Neural progenitor cell (in vitro differentiated cells): ENCODE measurements at regions not wholly inside any gene's neighbourhood (a gene's known extent, or its start where the extent isn't known, plus 50 kb on each side); places are given as distances from the start of the nearest gene placed in this dataset.

Experiments
- EZH2phosphoT487 ChIP-seq: fragments of 200-600 bp; sonication (generic); IDR thresholded peaks from 2 replicates; pipeline ENCODE4 v1.6.1; 2017; ENCODE audit warnings: antibody characterized with exemption
- TF ChIP-seq, protein P1 (sequence below): fragments of 200-600 bp; sonication (generic); IDR thresholded peaks from 2 replicates; pipeline ENCODE4 v1.5.1; 2017; ENCODE audit warnings: antibody characterized with exemption, mild to moderate bottlenecking

DNA sequence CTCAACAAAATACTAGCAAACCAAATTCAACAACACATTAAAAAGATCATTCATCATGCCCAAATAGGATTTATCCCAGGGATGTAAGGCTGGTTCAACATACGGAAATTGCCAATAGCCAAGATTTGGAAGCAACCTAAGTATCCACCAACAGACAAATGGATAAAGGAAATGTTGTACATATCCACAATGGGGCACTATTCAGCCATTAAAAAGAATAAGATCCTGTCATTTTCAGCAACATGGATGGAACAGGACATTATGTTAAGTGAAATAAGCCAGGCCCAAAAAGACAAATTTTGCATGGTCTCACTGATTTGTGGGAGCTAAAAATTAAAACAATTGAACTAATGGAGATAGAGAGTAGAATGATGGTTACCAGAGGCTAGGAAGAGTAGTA is 82.0 kb upstream of the FAM241A start:
- TF ChIP-seq, protein P1, sequence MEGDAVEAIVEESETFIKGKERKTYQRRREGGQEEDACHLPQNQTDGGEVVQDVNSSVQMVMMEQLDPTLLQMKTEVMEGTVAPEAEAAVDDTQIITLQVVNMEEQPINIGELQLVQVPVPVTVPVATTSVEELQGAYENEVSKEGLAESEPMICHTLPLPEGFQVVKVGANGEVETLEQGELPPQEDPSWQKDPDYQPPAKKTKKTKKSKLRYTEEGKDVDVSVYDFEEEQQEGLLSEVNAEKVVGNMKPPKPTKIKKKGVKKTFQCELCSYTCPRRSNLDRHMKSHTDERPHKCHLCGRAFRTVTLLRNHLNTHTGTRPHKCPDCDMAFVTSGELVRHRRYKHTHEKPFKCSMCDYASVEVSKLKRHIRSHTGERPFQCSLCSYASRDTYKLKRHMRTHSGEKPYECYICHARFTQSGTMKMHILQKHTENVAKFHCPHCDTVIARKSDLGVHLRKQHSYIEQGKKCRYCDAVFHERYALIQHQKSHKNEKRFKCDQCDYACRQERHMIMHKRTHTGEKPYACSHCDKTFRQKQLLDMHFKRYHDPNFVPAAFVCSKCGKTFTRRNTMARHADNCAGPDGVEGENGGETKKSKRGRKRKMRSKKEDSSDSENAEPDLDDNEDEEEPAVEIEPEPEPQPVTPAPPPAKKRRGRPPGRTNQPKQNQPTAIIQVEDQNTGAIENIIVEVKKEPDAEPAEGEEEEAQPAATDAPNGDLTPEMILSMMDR: peak; percentile 16
- TF ChIP-seq EZH2phosphoT487: no peak
